IPS-18c (cell line): ENCODE measurements at regions not wholly inside any gene's neighbourhood (a gene's known extent, or its start where the extent isn't known, plus 50 kb on each side); places are given as distances from the start of the nearest gene placed in this dataset.
"Not testable (repeated sequence)": the region's sequence is repeated elsewhere in the genome, so short reads cannot be mapped to it uniquely, and the experiment has no call there.

Experiments used
- H3K4me3 ChIP-seq: 2 replicates; pipeline ENCODE4 v1.7.0; 2013; ENCODE audit warnings: low read depth, mild to moderate bottlenecking, low read length, moderate library complexity; ENCODE audit not compliant: insufficient read depth
- H3K9me3 ChIP-seq: one replicate; pipeline ENCODE4 v1.6.1; 2013; ENCODE audit warnings: mild to moderate bottlenecking, low read length, moderate library complexity; ENCODE audit not compliant: control insufficient read depth, insufficient read depth

DNA sequence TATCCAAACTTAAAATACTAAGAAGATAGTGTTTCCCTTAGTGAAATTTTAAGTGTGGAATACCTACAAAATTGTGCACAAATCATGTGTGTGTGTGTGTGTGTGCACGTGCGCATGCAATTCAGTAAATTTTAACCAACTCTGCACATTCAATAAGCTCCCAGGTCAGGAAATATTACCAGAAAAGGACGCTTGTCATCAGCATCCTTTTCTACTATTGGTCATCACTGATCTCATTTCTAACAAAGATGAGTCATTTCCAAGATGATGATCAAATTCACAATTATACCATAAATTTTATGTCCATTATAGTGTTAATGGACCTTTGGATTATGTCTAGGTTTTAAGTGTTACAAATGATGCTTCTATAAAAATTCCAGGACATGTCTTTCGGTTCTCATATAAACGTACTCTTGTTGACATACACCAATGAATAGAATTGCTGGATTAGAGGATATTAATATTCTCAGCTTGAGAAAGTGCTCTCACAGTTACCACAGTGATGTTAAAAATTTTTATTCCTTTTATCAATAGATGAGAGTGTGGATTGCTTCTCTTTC is 560.9 kb upstream of the AGA start:
- Histone ChIP-seq H3K9me3 (no peaks in the 10 kb centered on the region), H3K4me3 (no peak overlapping the region)

- Histone ChIP-seq H3K9me3 (no peaks in the 10 kb centered on the region), H3K4me3 (no peak overlapping the region)
Observed at GRCh38 chr4:178010596-178010995, 568.4 kb upstream of the AGA start.

GRCh38 chr4:178015046-178015445 is 572.8 kb upstream of the AGA start:
- H3K4me3 ChIP-seq, H3K9me3 ChIP-seq: not testable (repeated sequence)

- H3K9me3 ChIP-seq, result no peaks in the 10 kb centered on the region
- H3K4me3 ChIP-seq, result no peak overlapping the region
Observed at GRCh38 chr4:178026999-178027398, 584.8 kb upstream of the AGA start.

DNA sequence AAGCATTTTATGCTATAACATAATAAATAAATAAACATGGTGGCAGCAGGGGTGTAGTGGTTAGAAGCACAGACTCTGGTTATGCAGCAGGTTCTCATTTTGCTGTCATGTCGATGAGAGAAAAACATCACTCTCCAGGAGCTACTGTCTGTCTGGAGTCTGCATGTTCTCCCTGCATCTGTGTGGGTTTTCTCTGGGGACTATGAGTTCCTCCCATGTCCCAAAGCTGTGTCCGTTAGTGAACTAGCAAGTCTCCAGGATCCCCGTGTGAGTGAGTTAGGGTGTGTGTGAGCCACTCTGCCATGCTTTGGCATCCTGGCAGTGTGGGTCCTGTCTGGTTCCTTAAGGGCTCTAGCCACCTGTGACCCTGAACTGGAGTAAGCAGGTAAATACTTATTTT is 585.6 kb upstream of the AGA start:
- Histone ChIP-seq H3K9me3 (no peaks in the 10 kb centered on the region), H3K4me3 (no peak overlapping the region)

- Histone ChIP-seq H3K9me3 (no peaks in the 10 kb centered on the region), H3K4me3 (no peak overlapping the region)
Observed at GRCh38 chr4:178028481-178028880, 586.2 kb upstream of the AGA start.

DNA sequence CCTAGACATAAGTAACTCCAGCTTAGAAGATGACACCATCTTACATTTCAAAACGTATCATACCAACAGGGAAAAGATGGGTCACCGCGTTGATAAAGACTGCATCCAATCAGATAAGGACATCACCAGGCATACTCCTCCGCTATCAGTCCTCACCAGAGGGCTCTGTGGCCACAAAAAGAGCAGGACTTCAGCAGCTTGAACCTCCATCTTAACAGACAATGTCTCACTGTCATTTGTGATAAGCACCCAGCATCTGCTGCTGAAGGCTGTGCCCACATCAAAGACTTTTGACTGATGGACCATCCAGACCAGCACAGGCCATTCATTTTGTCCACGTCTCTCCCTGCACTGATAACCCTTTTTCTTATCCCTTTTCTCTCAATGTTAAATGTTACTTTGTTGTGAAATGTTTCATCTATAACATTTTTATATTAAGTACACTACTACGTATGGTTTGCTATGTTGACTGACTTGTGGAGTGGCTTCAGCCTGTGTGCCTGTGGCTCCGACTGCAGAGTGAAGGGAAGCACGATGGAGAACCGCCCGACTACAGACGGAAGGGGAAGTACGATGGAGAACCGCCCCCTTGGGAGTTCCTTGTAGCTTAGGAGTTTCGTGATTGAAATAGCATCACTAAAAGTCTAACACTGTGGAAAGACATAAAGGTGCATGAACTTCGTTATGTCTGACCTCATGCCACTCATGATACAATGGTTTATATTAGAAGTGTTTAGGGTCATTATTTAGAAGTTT is 595.4 kb upstream of the AGA start:
- Histone ChIP-seq H3K9me3 (no peaks in the 10 kb centered on the region), H3K4me3 (no peak overlapping the region)

DNA sequence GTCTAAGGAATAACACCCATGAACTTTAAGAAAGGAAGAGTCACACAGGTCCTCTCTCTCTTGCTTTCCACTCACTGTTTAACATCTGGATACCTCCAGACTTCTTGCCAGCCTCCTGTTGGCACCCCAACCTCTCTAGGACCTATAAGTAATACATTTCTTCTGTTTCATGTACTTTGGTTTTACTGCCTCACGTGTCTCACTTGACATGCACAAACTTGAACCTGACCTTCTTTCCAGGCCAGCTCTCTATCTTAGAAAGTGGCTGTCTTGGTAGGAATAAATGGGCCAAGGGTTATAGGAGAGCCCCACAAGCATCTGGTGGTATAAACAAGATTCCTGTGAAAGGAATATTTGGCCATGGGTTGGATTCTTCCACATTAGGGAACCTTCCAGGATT is 614.8 kb upstream of the AGA start:
- H3K9me3 ChIP-seq, result no peaks in the 10 kb centered on the region
- H3K4me3 ChIP-seq, result no peak overlapping the region

GRCh38 chr4:178063568-178063967 is 621.3 kb upstream of the AGA start:
- no peak overlapping the region for H3K4me3 ChIP-seq

GRCh38 chr4:178066338-178066941 is 624.2 kb upstream of the AGA start:
- Histone ChIP-seq H3K4me3 (no peak overlapping the region), H3K9me3 (no peaks in the 10 kb centered on the region)

More at GRCh38 chr4:178063568-178063967, 621.3 kb upstream of the AGA start:
- H3K9me3 ChIP-seq, result no peaks in the 10 kb centered on the region

DNA sequence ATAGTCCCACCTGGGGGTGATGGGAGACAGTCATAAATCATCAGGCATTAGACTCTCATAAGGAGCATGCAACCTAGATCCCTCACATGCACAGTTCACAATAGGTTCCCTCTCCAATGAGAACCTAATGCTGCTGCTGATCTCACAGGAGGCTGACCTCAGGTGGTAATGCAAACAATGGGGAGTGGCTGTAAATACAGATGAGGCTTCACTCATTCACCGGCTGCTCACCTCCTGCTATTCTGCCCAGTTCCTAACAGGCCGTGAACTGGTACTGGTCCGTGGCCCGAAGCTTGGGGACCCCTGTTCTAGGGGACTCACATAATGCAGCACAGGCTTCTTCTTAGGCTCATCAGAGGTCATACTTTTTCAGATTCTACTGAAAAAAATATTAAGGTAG is 625.9 kb upstream of the AGA start:
- Histone ChIP-seq H3K4me3 (no peak overlapping the region), H3K9me3 (no peaks in the 10 kb centered on the region)

GRCh38 chr4:178070163-178070562 is 627.9 kb upstream of the AGA start:
- H3K9me3 ChIP-seq, result no peaks in the 10 kb centered on the region
- H3K4me3 ChIP-seq, result no peak overlapping the region

DNA sequence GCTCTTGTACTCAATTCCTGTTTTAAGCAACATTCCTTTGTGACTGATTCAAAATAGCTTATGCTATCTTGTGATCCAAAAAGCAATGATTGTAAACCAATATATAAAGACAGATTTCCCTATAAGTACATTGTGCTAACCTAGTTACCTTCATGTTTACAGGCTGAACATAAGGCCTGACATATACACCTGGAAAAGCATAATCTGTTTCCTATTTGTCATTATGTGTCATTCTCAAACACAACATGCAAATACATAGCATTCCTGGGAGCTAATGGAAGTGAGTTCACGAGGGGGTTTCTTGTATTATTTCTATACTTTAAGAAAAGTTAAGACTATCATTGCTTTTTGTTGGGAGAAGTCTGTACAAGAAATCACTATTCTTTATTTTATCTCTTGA is 638.1 kb upstream of the AGA start:
- no peaks in the 10 kb centered on the region for H3K9me3 ChIP-seq
- H3K4me3 ChIP-seq, result no peak overlapping the region

DNA sequence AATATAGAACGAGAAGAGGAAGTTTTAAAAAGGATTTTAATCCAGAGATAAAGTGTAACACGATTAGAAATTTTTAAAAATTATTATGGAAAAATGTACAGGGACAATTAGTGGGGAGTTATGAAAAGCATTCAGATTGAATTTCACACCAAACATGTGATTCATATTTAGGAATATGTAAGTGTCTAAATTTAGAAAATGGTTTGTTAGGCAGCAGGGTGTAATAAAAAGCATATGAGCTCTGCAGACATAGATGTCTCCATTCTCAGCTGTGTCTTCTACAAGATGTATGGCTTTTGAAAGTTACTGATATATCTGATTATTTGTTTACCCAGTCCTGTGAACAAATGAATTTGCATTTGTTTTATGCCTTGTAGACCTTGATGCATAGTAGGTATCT is 638.9 kb upstream of the AGA start:
- no peak overlapping the region for H3K4me3 ChIP-seq
- no peaks in the 10 kb centered on the region for H3K9me3 ChIP-seq

DNA sequence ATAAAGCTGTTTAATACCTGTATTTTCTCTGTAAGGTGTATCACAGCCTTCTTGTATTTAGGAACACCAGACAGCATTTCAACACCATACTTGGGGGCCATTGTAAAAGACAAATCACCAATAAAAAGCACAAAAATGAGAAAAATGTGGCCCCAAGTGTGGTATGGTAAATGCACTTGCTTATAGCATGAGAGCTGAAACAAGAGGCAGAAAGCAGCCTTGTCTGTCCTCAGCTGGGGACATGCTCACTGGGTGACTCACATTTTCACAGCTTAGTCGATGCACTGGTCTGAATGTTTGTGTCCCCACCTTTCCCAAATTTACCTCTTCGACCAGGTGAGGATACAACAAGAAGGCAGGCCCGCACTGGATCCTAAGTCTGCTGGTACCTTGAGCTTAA is 639.7 kb upstream of the AGA start:
- no peaks in the 10 kb centered on the region for H3K9me3 ChIP-seq
- no peak overlapping the region for H3K4me3 ChIP-seq

- no peaks in the 10 kb centered on the region for H3K9me3 ChIP-seq
- H3K4me3 ChIP-seq, result no peak overlapping the region
Observed at GRCh38 chr4:178082906-178083305, 640.7 kb upstream of the AGA start.

GRCh38 chr4:178083968-178084367 is 641.7 kb upstream of the AGA start:
- Histone ChIP-seq H3K9me3 (no peaks in the 10 kb centered on the region), H3K4me3 (no peak overlapping the region)

GRCh38 chr4:178086320-178086719 is 644.1 kb upstream of the AGA start:
- no peak overlapping the region for H3K4me3 ChIP-seq
- H3K9me3 ChIP-seq, result no peaks in the 10 kb centered on the region
